Trophoblast cell (in vitro differentiated cells and primary cell): ENCODE measurements at regions not wholly inside any gene's neighbourhood (a gene's known extent, or its start where the extent isn't known, plus 50 kb on each side); places are given as distances from the start of the nearest gene placed in this dataset.

Experiments
- DNase-seq, 2 donors: peaks; one replicate each; pipeline ENCODE4 v3.0.0-alpha.2; 2016
- H2AFZ ChIP-seq: 2 replicates; pipeline ENCODE4 v1.6.1; 2013; ENCODE audit warnings: low read length, moderate library complexity, mild to moderate bottlenecking; ENCODE audit not compliant: insufficient read depth, poor library complexity
- H2AK5ac ChIP-seq: 2 replicates; pipeline ENCODE4 v1.6.1; 2013; ENCODE audit warnings: mild to moderate bottlenecking, low read length
- H2BK120ac ChIP-seq: 2 replicates; pipeline ENCODE4 v1.6.1; 2013; ENCODE audit warnings: low read length, mild to moderate bottlenecking, moderate library complexity; ENCODE audit not compliant: insufficient read depth, poor library complexity
- H2BK12ac ChIP-seq: 2 replicates; pipeline ENCODE4 v1.6.1; 2013; ENCODE audit warnings: mild to moderate bottlenecking, low read length, moderate library complexity
- H2BK5ac ChIP-seq: 2 replicates; pipeline ENCODE4 v1.6.1; 2013; ENCODE audit warnings: low read length, low read depth, moderate library complexity, mild to moderate bottlenecking; ENCODE audit not compliant: poor library complexity
- H3K14ac ChIP-seq: 2 replicates; pipeline ENCODE4 v1.6.1; 2013; ENCODE audit warnings: mild to moderate bottlenecking, low read length
- H3K18ac ChIP-seq: 2 replicates; pipeline ENCODE4 v1.6.1; 2013; ENCODE audit warnings: mild to moderate bottlenecking, low read length
- H3K23ac ChIP-seq: 2 replicates; pipeline ENCODE4 v1.6.1; 2013; ENCODE audit warnings: low read length
- H3K27ac ChIP-seq: 2 replicates; pipeline ENCODE4 v1.5.1; 2013; ENCODE audit warnings: low read depth, mild to moderate bottlenecking, inconsistent platforms, low read length, moderate library complexity
- H3K27me3 ChIP-seq: 2 replicates; pipeline ENCODE4 v1.6.1; 2013; ENCODE audit warnings: inconsistent platforms, mild to moderate bottlenecking, low read length, moderate library complexity; ENCODE audit not compliant: insufficient read depth
- H3K36me3 ChIP-seq, 2 experiments: 1 replicate in 1 of 2; 2 replicates in 1 of 2; pipeline ENCODE4 v1.6.1; 2013; ENCODE audit warnings: low read length in 2 of 2, mild to moderate bottlenecking in 2 of 2, moderate library complexity in 1 of 2; ENCODE audit not compliant: insufficient read depth in 2 of 2, control insufficient read depth in 1 of 2
- H3K4ac ChIP-seq: 2 replicates; pipeline ENCODE4 v1.6.1; 2013; ENCODE audit warnings: low read depth, mild to moderate bottlenecking, low read length, moderate library complexity
- H3K4me1 ChIP-seq, 2 experiments: 1 replicate in 1 of 2; 2 replicates in 1 of 2; pipeline ENCODE4 v1.6.1; 2013; ENCODE audit warnings: low read length in 2 of 2, mild to moderate bottlenecking in 2 of 2, moderate library complexity in 1 of 2; ENCODE audit not compliant: insufficient read depth in 2 of 2, control insufficient read depth in 1 of 2
- H3K4me2 ChIP-seq: 2 replicates; pipeline ENCODE4 v1.6.1; 2013; ENCODE audit warnings: inconsistent platforms, mild to moderate bottlenecking, low read length, moderate library complexity
- H3K4me3 ChIP-seq: 2 replicates; pipeline ENCODE4 v1.5.1; 2013; ENCODE audit warnings: mild to moderate bottlenecking, low read depth, low read length, inconsistent platforms
- H3K79me1 ChIP-seq: one replicate; pipeline ENCODE4 v1.6.1; 2013; ENCODE audit warnings: low read length
- H3K79me2 ChIP-seq: 2 replicates; pipeline ENCODE4 v1.6.1; 2013; ENCODE audit warnings: low read length, mild to moderate bottlenecking; ENCODE audit not compliant: control insufficient read depth, insufficient read depth, poor library complexity
- H3K9ac ChIP-seq: 2 replicates; pipeline ENCODE4 v1.6.1; 2013; ENCODE audit warnings: mild to moderate bottlenecking, low read length
- H3K9me3 ChIP-seq: 2 replicates; pipeline ENCODE4 v1.6.1; 2013; ENCODE audit warnings: low read depth, mild to moderate bottlenecking, control low read depth, inconsistent platforms, low read length; ENCODE audit not compliant: insufficient read depth
- H4K12ac ChIP-seq: 2 replicates; pipeline ENCODE4 v1.6.1; 2013; ENCODE audit warnings: low read depth, mild to moderate bottlenecking, low read length, moderate library complexity
- H4K8ac ChIP-seq: 2 replicates; pipeline ENCODE4 v1.6.1; 2013; ENCODE audit warnings: low read depth, mild to moderate bottlenecking, low read length, moderate library complexity
- H4K91ac ChIP-seq: one replicate; pipeline ENCODE4 v1.6.1; 2013; ENCODE audit warnings: low read depth, mild to moderate bottlenecking, low read length, moderate library complexity
- WGBS: extraction: QIAGEN DNeasy Blood & Tissue Kit; methylation state at CpG from one replicate; pipeline ENCODE4 v1.1.7; 2013; ENCODE audit warnings: missing lambda C conversion rate; ENCODE audit not compliant: insufficient read length, insufficient coverage; ENCODE audit errors: extremely low coverage; 5-methylcytosine and 5-hydroxymethylcytosine counted together

- Histone ChIP-seq H3K4me3 (no peak overlapping the region), H3K27me3 (no peaks in the 10 kb centered on the region), H3K79me1 (no peaks in the 10 kb centered on the region), H3K14ac (no peak overlapping the region), H3K36me3 (peaks cover 0 to 2% of the 10 kb centered on the region in 2 experiments), H2BK12ac (no peak overlapping the region), H3K9me3 (no peaks in the 10 kb centered on the region), H3K23ac (no peak overlapping the region), H3K79me2 (no peaks in the 10 kb centered on the region), H2BK5ac (no peak overlapping the region), H2BK120ac (no peak overlapping the region), H2AK5ac (no peak overlapping the region), H3K4me1 (no peaks in the 10 kb centered on the region), H3K9ac (no peak overlapping the region), H3K4ac (no peak overlapping the region), H3K18ac (no peak overlapping the region), H3K27ac (no peak overlapping the region), H4K91ac (no peak overlapping the region), H4K12ac (no peak overlapping the region), H2AFZ (no peak overlapping the region), H4K8ac (no peak overlapping the region), H3K4me2 (no peak overlapping the region)
- no peak for DNase-seq
- whole genome bisulfite sequencing: no CpG with 5 or more reads among the region's 4 CpGs
Measured at GRCh38 chr6:85749236-85749635, 106.5 kb upstream of the SYNCRIP start.

GRCh38 chr6:85747666-85748065, 105.0 kb upstream of the SYNCRIP start:
- H4K8ac ChIP-seq: no peak overlapping the region

GRCh38 chr6:85747093-85747492, 104.4 kb upstream of the SYNCRIP start:
- no peak overlapping the region for H3K4me3 ChIP-seq
- H3K14ac ChIP-seq: no peak overlapping the region
- peaks cover 0 to 2% of the 10 kb centered on the region in 2 experiments for H3K36me3 ChIP-seq
- H4K91ac ChIP-seq: no peak overlapping the region
- H2AFZ ChIP-seq: no peak overlapping the region
- no peak overlapping the region for H4K8ac ChIP-seq
- no peak overlapping the region for H2BK120ac ChIP-seq
- H2BK12ac ChIP-seq: no peak overlapping the region
- H3K27me3 ChIP-seq: no peaks in the 10 kb centered on the region
- H3K4ac ChIP-seq: no peak overlapping the region
- no peak overlapping the region for H4K12ac ChIP-seq
- H3K23ac ChIP-seq: no peak overlapping the region
- H3K27ac ChIP-seq: no peak overlapping the region
- no peak overlapping the region for H3K18ac ChIP-seq
- H3K79me2 ChIP-seq: no peaks in the 10 kb centered on the region
- no peaks in the 10 kb centered on the region for H3K9me3 ChIP-seq
- no peak for DNase-seq
- H3K9ac ChIP-seq: no peak overlapping the region
- no peak overlapping the region for H2BK5ac ChIP-seq
- no peaks in the 10 kb centered on the region for H3K4me1 ChIP-seq
- no peak overlapping the region for H2AK5ac ChIP-seq
- H3K79me1 ChIP-seq: no peaks in the 10 kb centered on the region
- H3K4me2 ChIP-seq: no peak overlapping the region

More at GRCh38 chr6:85747666-85748065, 105.0 kb upstream of the SYNCRIP start:
- no CpG with 5 or more reads among the region's 1 CpG for WGBS
- no peak overlapping the region for H3K23ac ChIP-seq
- no peak overlapping the region for H3K18ac ChIP-seq
- H3K27ac ChIP-seq: no peak overlapping the region
- H3K79me1 ChIP-seq: no peaks in the 10 kb centered on the region
- H3K27me3 ChIP-seq: no peaks in the 10 kb centered on the region
- no peak overlapping the region for H3K4me2 ChIP-seq
- H3K4me3 ChIP-seq: no peak overlapping the region
- H3K79me2 ChIP-seq: no peaks in the 10 kb centered on the region
- H3K36me3 ChIP-seq: peaks cover 0 to 2% of the 10 kb centered on the region in 2 experiments
- no peak overlapping the region for H4K91ac ChIP-seq
- H2AK5ac ChIP-seq: no peak overlapping the region
- no peak overlapping the region for H4K12ac ChIP-seq
- H3K9ac ChIP-seq: no peak overlapping the region
- no peak overlapping the region for H2BK5ac ChIP-seq
- H3K4ac ChIP-seq: no peak overlapping the region
- H2BK12ac ChIP-seq: no peak overlapping the region
- DNase-seq: no peak
- H3K9me3 ChIP-seq: no peaks in the 10 kb centered on the region
- no peak overlapping the region for H2BK120ac ChIP-seq
- no peaks in the 10 kb centered on the region for H3K4me1 ChIP-seq
- H2AFZ ChIP-seq: no peak overlapping the region
- H3K14ac ChIP-seq: no peak overlapping the region

- no peak overlapping the region for H2AFZ ChIP-seq
- no peak overlapping the region for H3K4ac ChIP-seq
- H4K12ac ChIP-seq: no peak overlapping the region
- no peaks in the 10 kb centered on the region for H3K9me3 ChIP-seq
- no peak overlapping the region for H3K14ac ChIP-seq
- H4K8ac ChIP-seq: no peak overlapping the region
- no peak overlapping the region for H3K23ac ChIP-seq
- no peak overlapping the region for H3K4me3 ChIP-seq
- no peak for DNase-seq
- H4K91ac ChIP-seq: no peak overlapping the region
- no peak overlapping the region for H2BK120ac ChIP-seq
- H3K27ac ChIP-seq: no peak overlapping the region
- no peak overlapping the region for H3K4me2 ChIP-seq
- no peaks in the 10 kb centered on the region for H3K4me1 ChIP-seq
- peaks cover 0 to 2% of the 10 kb centered on the region in 2 experiments for H3K36me3 ChIP-seq
- no peak overlapping the region for H3K9ac ChIP-seq
- no peak overlapping the region for H2BK5ac ChIP-seq
- no peak overlapping the region for H3K18ac ChIP-seq
- H2AK5ac ChIP-seq: no peak overlapping the region
- WGBS: no CpG with 5 or more reads among the region's 4 CpGs
- H3K79me1 ChIP-seq: no peaks in the 10 kb centered on the region
- no peaks in the 10 kb centered on the region for H3K79me2 ChIP-seq
- H2BK12ac ChIP-seq: no peak overlapping the region
- no peaks in the 10 kb centered on the region for H3K27me3 ChIP-seq
Measured at GRCh38 chr6:85744433-85744970, 101.8 kb upstream of the SYNCRIP start.
